A549 (cell line): ENCODE measurements at regions not wholly inside any gene's neighbourhood (a gene's known extent, or its start where the extent isn't known, plus 50 kb on each side); places are given as distances from the start of the nearest gene placed in this dataset.

Source experiments
- ATAC-seq, 2 experiments: fragments of 200-7000 bp in 1 of 2; fragments of >200 bp in 1 of 2; cut with Nextera tagmentation in 1 of 2; cut with Tn5 transposase in 1 of 2; 3 replicates each; pipeline versions ENCODE4 v1.8.0 to v1.9.1; 2018 to 2020; ENCODE audit warnings: mild to moderate bottlenecking in 1 of 2, moderate library complexity in 1 of 2
- CTCF ChIA-PET: fragments of 300-600 bp; sonication (Branson Sonifier 250); formaldehyde crosslinking; extraction: SDS; loops from one replicate; lab custom pipeline; 2021; ENCODE audit warnings: antibody characterized with exemption, inconsistent platforms; lab: Yijun Ruan, JAX
- POLR2A ChIA-PET: fragments of 350-600 bp; formaldehyde crosslinking; extraction: SDS; loops from one replicate; lab custom pipeline; 2021; ENCODE audit warnings: antibody characterized with exemption, inconsistent platforms; lab: Yijun Ruan, JAX
- DNase-seq, 2 experiments: peaks; one replicate each; pipeline versions ENCODE4 v3.0.0 to v3.0.0-alpha.2; 2011 to 2016; ENCODE audit warnings: low read depth in 1 of 2, low spot score in 1 of 2
- FAIRE-seq: peaks from 2 replicates; lab custom pipeline; 2011; peaks lifted over from hg19 to GRCh38; lab: Jason Lieb, UNC
- H3K27ac ChIP-seq, 2 experiments: fragments of >200 bp; sonication (Bioruptor Twin); formaldehyde crosslinking; 3 replicates each; pipeline ENCODE4 v1.5.1; 2016 to 2017
- H3K4me1 ChIP-seq: fragments of >200 bp; sonication (Bioruptor Twin); formaldehyde crosslinking; 3 replicates; pipeline ENCODE4 v1.6.1; 2016
- H3K4me2 ChIP-seq: fragments of >200 bp; sonication (Bioruptor Twin); formaldehyde crosslinking; 3 replicates; pipeline ENCODE4 v1.6.1; 2016
- H3K4me3 ChIP-seq: fragments of >200 bp; sonication (Bioruptor Twin); formaldehyde crosslinking; 3 replicates; pipeline ENCODE4 v1.5.1; 2016
- H3K9me3 ChIP-seq: fragments of >200 bp; sonication (Bioruptor Twin); formaldehyde crosslinking; 3 replicates; pipeline ENCODE4 v1.6.1; 2016
- CBX8 ChIP-seq: fragments of 200-600 bp; sonication (generic); IDR thresholded peaks from 2 replicates; pipeline ENCODE4 v1.6.1; 2016
- CHD2 ChIP-seq: fragments of 150-350 bp; IDR thresholded peaks from 2 replicates; pipeline ENCODE4 v1.6.1; 2014; ENCODE audit warnings: low read length; ENCODE audit not compliant: partially characterized antibody
- EHF ChIP-seq: fragments of 250-450 bp; sonication (Bioruptor Pico); IDR thresholded peaks from 2 replicates; pipeline ENCODE4 v1.5.0; 2020; ENCODE audit warnings: mild to moderate bottlenecking
- EHMT2 ChIP-seq: fragments of 200-600 bp; sonication (generic); IDR thresholded peaks from 2 replicates; pipeline ENCODE4 v1.6.1; 2016; ENCODE audit warnings: antibody characterized with exemption, low read depth, mild to moderate bottlenecking, moderate library complexity
- ESRRA ChIP-seq: fragments of 150-350 bp; IDR thresholded peaks from 2 replicates; pipeline ENCODE4 v1.6.1; 2014; ENCODE audit warnings: mild to moderate bottlenecking, low read length, borderline replicate concordance
- GATA3 ChIP-seq: IDR thresholded peaks from 2 replicates; pipeline ENCODE4 v1.6.1; 2012; ENCODE audit warnings: borderline replicate concordance
- HDAC2 ChIP-seq: fragments of 200-600 bp; sonication (generic); IDR thresholded peaks from 2 replicates; pipeline ENCODE4 v1.6.1; 2016
- HOXA7 ChIP-seq: fragments of 250-450 bp; sonication (Bioruptor Pico); IDR thresholded peaks from 2 replicates; pipeline ENCODE4 v1.5.0; 2020; ENCODE audit warnings: mild to moderate bottlenecking, moderate library complexity
- JUN ChIP-seq, 2 experiments: fragments of >200 bp; sonication (Bioruptor Twin); formaldehyde crosslinking; IDR thresholded peaks; 2 replicates in 1 of 2; 3 replicates in 1 of 2; pipeline ENCODE4 v1.6.1; 2016 to 2017
- JUNB ChIP-seq: fragments of >200 bp; sonication (Bioruptor Twin); formaldehyde crosslinking; IDR thresholded peaks from 2 replicates; pipeline ENCODE4 v1.6.1; 2016
- KDM1A ChIP-seq: fragments of 200-600 bp; sonication (generic); IDR thresholded peaks from 2 replicates; pipeline ENCODE4 v1.6.1; 2016; ENCODE audit warnings: low read depth, mild to moderate bottlenecking
- NFE2L2 ChIP-seq: fragments of 150-350 bp; conservative IDR thresholded peaks from 2 replicates; pipeline ENCODE4 v1.6.1; 2014; ENCODE audit warnings: low read length
- NPAS2 ChIP-seq: fragments of 250-450 bp; sonication (Bioruptor Pico); IDR thresholded peaks from 2 replicates; pipeline ENCODE4 v1.8.0; 2022; ENCODE audit warnings: mild to moderate bottlenecking, moderate library complexity, borderline replicate concordance
- PHF8 ChIP-seq: fragments of 200-600 bp; sonication (generic); IDR thresholded peaks from 2 replicates; pipeline ENCODE4 v1.6.1; 2016; ENCODE audit warnings: low read depth, mild to moderate bottlenecking, antibody characterized with exemption, moderate library complexity, borderline replicate concordance
- POLR2AphosphoS2 ChIP-seq: conservative IDR thresholded peaks from 2 replicates; pipeline ENCODE4 v1.6.1; 2012; ENCODE audit warnings: low read length, improper control_type of control experiment, inconsistent platforms
- RAD21 ChIP-seq, 2 experiments: fragments of >200 bp in 1 of 2; sonication (Bioruptor Twin) in 1 of 2; formaldehyde crosslinking in 1 of 2; IDR thresholded peaks in 1 of 2; conservative IDR thresholded peaks in 1 of 2; 2 replicates in 1 of 2; 3 replicates in 1 of 2; pipeline ENCODE4 v1.6.1; 2012 to 2018; ENCODE audit warnings: inconsistent platforms in 1 of 2
- RNF2 ChIP-seq: fragments of 200-600 bp; sonication (generic); IDR thresholded peaks from 2 replicates; pipeline ENCODE4 v1.6.1; 2016; ENCODE audit warnings: low read depth, mild to moderate bottlenecking, antibody characterized with exemption, moderate library complexity, borderline replicate concordance
- TP53 ChIP-seq: fragments of 250-450 bp; sonication (Bioruptor Pico); IDR thresholded peaks from 2 replicates; pipeline ENCODE4 v1.5.0; 2021; ENCODE audit warnings: mild to moderate bottlenecking, moderate library complexity
- WGBS: methylation state at CpG from one replicate; pipeline ENCODE4 v1.1.6; 2017; ENCODE audit errors: missing lambda C conversion rate; 5-methylcytosine and 5-hydroxymethylcytosine counted together
- TF ChIP-seq, protein P1 (sequence below): fragments of 250-450 bp; sonication (Bioruptor Pico); IDR thresholded peaks from 2 replicates; pipeline ENCODE4 v1.5.0; 2020; ENCODE audit warnings: low read depth, mild to moderate bottlenecking, moderate library complexity
- TF ChIP-seq, protein P2 (sequence below): fragments of >200 bp; sonication (Bioruptor Twin); formaldehyde crosslinking; IDR thresholded peaks from 3 replicates; pipeline ENCODE4 v1.5.1; 2016
- TF ChIP-seq, protein P3 (sequence below): IDR thresholded peaks from 2 replicates; pipeline ENCODE4 v1.6.1; 2012; ENCODE audit warnings: low read depth, borderline replicate concordance
- TF ChIP-seq, protein P4 (sequence below): IDR thresholded peaks from 2 replicates; pipeline ENCODE4 v1.6.1; 2012
- TF ChIP-seq, protein P5 (sequence below): fragments of >200 bp; sonication (Bioruptor Twin); formaldehyde crosslinking; IDR thresholded peaks from 2 replicates; pipeline ENCODE4 v1.6.1; 2016
- TF ChIP-seq, protein P6 (sequence below): IDR thresholded peaks from 2 replicates; pipeline ENCODE4 v1.6.1; 2012

DNA sequence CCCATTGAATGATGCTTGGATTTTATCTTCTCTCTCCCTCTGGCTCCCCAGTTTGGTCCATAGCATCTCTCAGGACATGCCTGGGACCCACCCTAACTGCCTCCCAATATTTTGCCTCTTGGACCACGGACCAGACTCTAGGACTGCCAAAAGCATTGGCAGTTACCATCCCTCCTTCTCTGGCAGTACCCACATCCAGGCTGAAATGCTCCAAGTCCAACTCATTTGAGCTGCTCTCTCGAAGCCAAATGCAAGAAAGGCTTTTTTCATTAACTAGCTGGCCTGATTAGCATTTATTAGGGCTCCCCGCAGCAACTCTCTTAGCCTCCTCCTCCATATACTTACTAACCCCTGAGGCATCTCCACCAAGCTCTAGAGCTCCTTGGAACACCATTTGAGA, 140.0 kb upstream of the GRIK3 start:
- Histone ChIP-seq H3K27ac (no peak overlapping the region), H3K4me3 (no peak overlapping the region), H3K9me3 (no peaks in the 10 kb centered on the region), H3K4me2 (no peak overlapping the region), H3K4me1 (no peaks in the 10 kb centered on the region)
- FAIRE-seq (no peak), ATAC-seq (no peak), DNase-seq (no peak)
- TF ChIP-seq RAD21 (conservative IDR thresholded peaks at IDR 0.05 in 1 of 2, IDR thresholded peaks at IDR 0.05 in 1 of 2) (no peak), HOXA7 (CRISPR knock-in tag) (no peak), JUNB (no peak), NPAS2 (CRISPR knock-in tag) (no peak), GATA3 (no peak), EHMT2 (no peak), TP53 (no peak), HDAC2 (no peak), CBX8 (no peak), JUN (IDR thresholded peaks at IDR 0.05) (no peak)
- TF ChIP-seq, protein P1, sequence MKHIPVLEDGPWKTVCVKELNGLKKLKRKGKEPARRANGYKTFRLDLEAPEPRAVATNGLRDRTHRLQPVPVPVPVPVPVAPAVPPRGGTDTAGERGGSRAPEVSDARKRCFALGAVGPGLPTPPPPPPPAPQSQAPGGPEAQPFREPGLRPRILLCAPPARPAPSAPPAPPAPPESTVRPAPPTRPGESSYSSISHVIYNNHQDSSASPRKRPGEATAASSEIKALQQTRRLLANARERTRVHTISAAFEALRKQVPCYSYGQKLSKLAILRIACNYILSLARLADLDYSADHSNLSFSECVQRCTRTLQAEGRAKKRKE (CRISPR knock-in tag), result no peak
- TF ChIP-seq, protein P2, sequence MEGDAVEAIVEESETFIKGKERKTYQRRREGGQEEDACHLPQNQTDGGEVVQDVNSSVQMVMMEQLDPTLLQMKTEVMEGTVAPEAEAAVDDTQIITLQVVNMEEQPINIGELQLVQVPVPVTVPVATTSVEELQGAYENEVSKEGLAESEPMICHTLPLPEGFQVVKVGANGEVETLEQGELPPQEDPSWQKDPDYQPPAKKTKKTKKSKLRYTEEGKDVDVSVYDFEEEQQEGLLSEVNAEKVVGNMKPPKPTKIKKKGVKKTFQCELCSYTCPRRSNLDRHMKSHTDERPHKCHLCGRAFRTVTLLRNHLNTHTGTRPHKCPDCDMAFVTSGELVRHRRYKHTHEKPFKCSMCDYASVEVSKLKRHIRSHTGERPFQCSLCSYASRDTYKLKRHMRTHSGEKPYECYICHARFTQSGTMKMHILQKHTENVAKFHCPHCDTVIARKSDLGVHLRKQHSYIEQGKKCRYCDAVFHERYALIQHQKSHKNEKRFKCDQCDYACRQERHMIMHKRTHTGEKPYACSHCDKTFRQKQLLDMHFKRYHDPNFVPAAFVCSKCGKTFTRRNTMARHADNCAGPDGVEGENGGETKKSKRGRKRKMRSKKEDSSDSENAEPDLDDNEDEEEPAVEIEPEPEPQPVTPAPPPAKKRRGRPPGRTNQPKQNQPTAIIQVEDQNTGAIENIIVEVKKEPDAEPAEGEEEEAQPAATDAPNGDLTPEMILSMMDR, result no peak
- TF ChIP-seq, protein P3, sequence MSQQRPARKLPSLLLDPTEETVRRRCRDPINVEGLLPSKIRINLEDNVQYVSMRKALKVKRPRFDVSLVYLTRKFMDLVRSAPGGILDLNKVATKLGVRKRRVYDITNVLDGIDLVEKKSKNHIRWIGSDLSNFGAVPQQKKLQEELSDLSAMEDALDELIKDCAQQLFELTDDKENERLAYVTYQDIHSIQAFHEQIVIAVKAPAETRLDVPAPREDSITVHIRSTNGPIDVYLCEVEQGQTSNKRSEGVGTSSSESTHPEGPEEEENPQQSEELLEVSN, result no peak
- WGBS, result 4% methylated on average over 3 of the region's 3 CpGs
- POLR2A ChIA-PET, result no interaction called here
- CTCF ChIA-PET, result interaction anchor here (1.5 kb wide), 1 partner anchor 598 kb away, joined by 4 read pairs; no protein-coding TSS in a partner anchor

DNA sequence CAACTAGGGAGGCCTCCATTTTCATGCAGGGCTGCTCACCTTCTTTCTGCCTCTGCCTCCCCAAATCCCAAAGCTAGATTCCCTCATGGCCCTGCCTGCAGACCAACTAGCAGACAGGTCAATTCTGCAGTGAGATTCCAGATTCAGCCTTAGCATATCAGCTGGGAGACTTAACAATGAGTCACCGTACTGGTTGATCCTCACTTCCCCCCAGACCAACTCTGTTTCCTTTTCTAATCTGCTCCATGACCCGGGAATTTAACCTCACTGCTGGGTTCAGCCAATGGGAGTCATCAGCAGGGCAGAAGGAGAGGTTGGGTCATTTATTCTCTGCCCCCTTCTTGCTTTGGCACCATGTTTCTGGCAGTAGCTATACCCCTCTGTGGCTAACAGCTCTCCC, 140.6 kb upstream of the GRIK3 start:
- 14% methylated on average over 2 of the region's 2 CpGs for WGBS

More for the DNA sequence above, 140.6 kb upstream of the GRIK3 start:
- POLR2A ChIA-PET, result no interaction called here
- no peak overlapping the region for H3K4me2 ChIP-seq
- H3K4me1 ChIP-seq, result no peaks in the 10 kb centered on the region
- no peak for FAIRE-seq
- no peak overlapping the region for H3K27ac ChIP-seq
- no peak overlapping the region for H3K4me3 ChIP-seq
- TF ChIP-seq EHF (no peak), CBX8 (no peak), HOXA7 (CRISPR knock-in tag) (no peak), JUN (IDR thresholded peaks at IDR 0.05) (no peak), POLR2AphosphoS2 (no peak), EHMT2 (no peak), HDAC2 (no peak), KDM1A (no peak), NFE2L2 (no peak), TP53 (no peak), CHD2 (no peak), RNF2 (no peak), NPAS2 (CRISPR knock-in tag) (no peak), PHF8 (no peak), ESRRA (no peak)
- TF ChIP-seq, protein P4, sequence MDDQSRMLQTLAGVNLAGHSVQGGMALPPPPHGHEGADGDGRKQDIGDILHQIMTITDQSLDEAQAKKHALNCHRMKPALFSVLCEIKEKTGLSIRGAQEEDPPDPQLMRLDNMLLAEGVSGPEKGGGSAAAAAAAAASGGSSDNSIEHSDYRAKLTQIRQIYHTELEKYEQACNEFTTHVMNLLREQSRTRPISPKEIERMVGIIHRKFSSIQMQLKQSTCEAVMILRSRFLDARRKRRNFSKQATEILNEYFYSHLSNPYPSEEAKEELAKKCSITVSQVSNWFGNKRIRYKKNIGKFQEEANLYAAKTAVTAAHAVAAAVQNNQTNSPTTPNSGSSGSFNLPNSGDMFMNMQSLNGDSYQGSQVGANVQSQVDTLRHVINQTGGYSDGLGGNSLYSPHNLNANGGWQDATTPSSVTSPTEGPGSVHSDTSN, result no peak
- TF ChIP-seq, protein P5, sequence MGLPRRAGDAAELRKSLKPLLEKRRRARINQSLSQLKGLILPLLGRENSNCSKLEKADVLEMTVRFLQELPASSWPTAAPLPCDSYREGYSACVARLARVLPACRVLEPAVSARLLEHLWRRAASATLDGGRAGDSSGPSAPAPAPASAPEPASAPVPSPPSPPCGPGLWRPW, result no peak
- TF ChIP-seq, protein P2, result no peak
- TF ChIP-seq, protein P6, sequence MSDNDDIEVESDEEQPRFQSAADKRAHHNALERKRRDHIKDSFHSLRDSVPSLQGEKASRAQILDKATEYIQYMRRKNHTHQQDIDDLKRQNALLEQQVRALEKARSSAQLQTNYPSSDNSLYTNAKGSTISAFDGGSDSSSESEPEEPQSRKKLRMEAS, result no peak
- TF ChIP-seq, all 56 proteins: peak for 0
- DNase-seq (no peak), ATAC-seq (no peak)
- H3K9me3 ChIP-seq, result no peaks in the 10 kb centered on the region
- CTCF ChIA-PET, result interaction anchor here (1.5 kb wide), 1 partner anchor 599 kb away, joined by 4 read pairs; no protein-coding TSS in a partner anchor
